Erythroblast (primary cell): ENCODE measurements at regions not wholly inside any gene's neighbourhood (a gene's known extent, or its start where the extent isn't known, plus 50 kb on each side); places are given as distances from the start of the nearest gene placed in this dataset.
"Not testable (repeated sequence)": the region's sequence is repeated elsewhere in the genome, so short reads cannot be mapped to it uniquely, and the experiment has no call there.

ENCODE experiments used
- DNase-seq, 2 experiments: peaks; one replicate each; lab custom pipeline; 2025; lab: John Stamatoyannopoulos, UW
- GATA1 ChIP-seq: IDR thresholded peaks from 2 replicates; pipeline ENCODE4 v1.6.1; 2011; ENCODE audit warnings: low read depth, mild to moderate bottlenecking, control low read depth, low read length, moderate library complexity
- POLR2A ChIP-seq: IDR thresholded peaks from 2 replicates; pipeline ENCODE4 v1.6.1; 2011; ENCODE audit warnings: mild to moderate bottlenecking, low read length

DNA sequence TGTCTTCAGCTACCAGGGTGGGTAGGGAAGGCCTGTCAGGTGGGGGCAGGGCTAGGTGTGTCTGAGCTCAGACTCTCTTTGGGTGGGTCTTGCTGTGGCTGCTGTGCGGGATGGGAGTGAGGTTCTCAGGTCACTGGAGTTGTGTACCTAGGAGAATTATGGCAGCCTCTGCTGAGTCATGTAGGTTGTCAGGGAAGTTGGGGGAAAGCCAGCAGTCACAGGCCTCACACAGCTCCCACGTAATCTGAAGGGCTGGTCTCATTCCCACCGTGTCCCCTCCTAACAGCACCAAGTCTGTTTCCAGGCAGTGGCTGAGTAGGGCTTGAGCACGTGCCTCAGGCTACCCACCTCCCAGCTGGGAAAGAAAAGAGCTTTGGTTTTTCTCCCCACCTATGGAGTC, 67.0 kb downstream of the CHCHD4 start:
- TF ChIP-seq GATA1 = no peak
- TF ChIP-seq POLR2A = no peak
- DNase-seq = peak in 1 of 2 experiments; percentile 2

DNA sequence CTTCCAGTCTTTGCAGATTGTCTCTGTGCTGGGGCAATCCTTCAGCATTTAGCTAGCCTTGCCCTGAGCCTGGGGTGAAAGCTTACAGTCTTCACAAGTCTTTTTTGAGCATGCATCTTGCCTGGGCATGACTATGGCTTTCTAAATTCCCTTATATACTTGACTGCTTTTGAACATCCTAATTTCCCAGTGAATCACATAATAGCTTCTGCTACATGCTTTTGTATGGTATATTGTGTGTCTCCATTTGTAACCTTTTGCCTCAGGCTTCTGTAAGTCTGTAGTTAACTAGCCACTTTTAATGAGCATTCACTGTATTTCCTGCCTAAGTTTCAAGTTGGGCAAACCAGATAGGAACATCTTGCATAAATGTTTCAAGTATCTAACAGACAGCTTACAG, 76.8 kb downstream of the CHCHD4 start:
- no peak for DNase-seq
- TF ChIP-seq POLR2A (no peak), GATA1 (no peak)

DNA sequence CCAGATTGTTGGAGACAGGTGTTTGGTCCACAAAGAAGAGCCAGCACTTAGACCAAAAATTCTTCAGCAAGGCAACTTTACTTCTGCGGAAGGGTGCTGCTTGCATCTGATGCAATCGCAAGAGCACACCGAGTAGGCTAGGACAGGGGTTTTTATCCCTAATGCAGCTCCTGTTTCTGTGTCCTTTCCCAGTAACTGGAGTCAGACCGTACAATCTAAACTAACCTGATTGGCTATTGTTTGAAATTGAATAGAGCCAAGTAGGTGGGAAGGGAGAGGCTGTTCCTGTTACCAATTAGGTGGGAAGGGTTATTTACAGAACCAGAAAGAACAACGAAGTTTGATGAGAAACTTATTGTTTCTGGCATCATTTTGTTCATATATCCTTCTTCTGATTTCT, 77.6 kb downstream of the CHCHD4 start:
- no peak for TF ChIP-seq GATA1
- no peak for TF ChIP-seq POLR2A
- no peak for DNase-seq

DNA sequence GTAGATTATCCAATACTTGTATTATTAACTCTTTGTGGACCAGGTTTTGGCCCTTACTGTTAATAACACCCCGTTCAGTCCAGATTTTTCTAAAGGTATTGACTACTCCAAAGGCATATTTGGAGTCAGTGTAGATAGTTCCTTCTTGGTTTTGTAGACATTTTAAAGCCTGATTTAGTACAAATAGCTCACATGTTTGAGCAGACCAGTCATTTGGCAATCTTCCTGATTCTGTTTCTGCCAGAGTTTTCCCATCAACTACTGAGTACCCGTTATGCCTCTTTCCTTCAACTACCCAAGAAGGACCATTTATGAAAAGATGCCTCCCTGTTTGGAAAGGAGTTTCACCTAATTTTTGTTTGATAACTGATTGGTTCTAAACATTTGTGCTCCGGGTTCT, 82.0 kb downstream of the CHCHD4 start:
- TF ChIP-seq POLR2A = no peak
- TF ChIP-seq GATA1 = no peak
- no peak for DNase-seq

DNA sequence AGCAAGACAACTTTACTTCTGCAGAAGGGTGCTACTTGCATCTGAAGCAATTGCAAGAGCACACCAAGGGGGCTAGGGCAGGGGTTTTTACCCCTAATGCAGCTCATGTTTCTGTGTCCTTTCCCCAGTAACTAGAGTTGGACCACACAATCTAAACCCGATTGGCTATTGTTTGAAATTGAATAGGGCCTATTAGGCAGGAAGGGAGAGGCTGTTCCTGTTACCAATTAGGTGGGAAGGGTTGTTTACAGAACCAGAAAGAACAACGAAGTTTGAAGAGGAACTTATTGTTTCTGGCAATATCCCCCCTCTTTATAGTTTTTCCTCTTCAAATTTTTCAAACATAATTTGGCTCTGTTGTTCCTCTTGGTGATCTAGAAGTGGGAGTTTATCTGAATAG, 85.5 kb downstream of the CHCHD4 start:
- no peak for DNase-seq
- TF ChIP-seq POLR2A = no peak
- no peak for TF ChIP-seq GATA1

DNA sequence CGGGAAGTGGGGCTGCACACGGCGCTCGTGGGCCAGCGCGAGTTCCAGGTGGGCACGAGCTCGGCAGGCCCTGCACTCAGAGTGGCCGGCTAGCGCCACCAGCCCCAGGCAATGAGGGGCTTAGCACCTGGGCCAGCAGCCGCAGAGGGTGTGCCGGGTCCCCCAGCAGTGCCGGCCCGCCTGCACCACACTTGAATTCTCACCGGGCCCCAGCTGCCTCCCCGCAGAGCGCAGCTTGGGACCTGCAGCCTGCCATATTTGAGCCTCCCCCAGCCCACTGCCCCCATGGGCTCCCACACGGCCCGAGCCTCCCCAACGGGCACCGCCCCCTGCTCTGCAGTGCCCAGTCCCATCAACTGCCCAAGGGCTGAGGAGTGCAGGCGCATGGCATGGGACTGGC, 87.5 kb downstream of the CHCHD4 start:
- DNase-seq = no peak
- TF ChIP-seq POLR2A (no peak), GATA1 (no peak)

DNA sequence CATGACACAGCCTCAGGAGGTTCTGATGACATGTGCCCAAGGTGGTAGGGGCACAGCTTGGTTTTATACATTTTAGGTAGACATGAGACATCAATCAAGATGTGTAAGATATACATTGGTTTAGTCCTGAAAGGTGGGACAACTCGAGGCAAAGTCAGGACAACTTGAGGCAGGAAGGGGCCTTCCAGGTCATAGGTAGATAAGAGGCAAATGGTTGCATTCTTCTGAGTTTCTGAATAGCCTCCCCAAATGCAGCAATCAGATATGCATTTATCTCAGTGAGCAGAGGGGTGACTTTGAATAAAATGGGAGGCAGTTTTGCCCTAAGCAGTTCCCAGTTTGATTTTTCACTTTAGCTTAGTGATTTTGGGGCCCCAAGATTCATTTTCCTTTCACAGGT, 91.6 kb downstream of the CHCHD4 start:
- no peak for DNase-seq
- TF ChIP-seq POLR2A = no peak
- TF ChIP-seq GATA1 = no peak

DNA sequence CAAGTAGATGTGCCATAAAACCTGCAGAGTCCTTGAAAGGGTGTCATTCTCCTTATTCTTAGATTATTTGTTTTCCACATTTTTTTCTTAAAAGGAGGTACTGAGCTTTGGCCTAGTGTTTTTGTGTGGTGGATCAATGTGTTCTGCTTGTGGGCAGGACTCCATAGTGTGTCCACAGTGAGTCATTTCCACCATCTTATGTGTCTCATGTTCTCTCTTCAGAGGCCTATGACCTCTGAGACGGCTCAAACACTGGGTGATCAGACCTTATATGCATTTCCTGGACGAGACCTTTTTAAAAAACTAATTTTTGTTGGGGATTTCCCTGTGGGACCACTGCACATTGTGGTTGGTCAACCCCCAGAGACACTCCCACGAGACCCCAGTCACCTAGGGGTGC, 93.4 kb downstream of the CHCHD4 start:
- TF ChIP-seq POLR2A (no peak), GATA1 (no peak)
- DNase-seq = no peak

DNA sequence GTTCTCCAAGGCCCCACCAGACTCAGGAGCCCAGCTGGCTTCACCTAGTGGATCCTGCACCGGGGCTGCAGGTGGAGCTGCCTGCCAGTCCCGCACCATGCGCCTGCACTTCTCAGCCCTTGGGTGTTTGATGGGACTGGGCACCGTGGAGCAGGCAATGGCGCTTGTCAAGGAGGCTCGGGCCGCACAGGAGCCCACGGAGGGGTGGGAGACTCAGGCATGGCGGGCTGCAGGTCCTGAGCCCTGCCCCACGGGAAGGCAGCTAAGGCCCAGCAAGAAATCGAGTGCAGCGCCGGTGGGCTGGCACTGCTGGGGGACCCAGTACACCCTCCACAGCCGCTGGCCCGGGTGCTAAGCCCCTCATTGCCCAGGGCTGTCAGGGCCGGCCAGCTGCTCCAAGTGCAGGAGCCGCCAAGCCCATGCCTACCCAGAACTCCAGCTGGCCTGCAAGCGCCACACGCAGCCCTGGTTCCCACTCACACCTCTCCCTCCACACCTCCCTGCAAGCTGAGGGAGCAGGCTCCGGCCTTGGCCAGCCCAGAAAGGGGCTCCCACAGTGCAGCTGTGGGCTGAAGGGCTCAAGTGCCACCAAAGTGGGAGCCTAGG, 95.2 kb downstream of the CHCHD4 start:
- DNase-seq = not testable (repeated sequence)

DNA sequence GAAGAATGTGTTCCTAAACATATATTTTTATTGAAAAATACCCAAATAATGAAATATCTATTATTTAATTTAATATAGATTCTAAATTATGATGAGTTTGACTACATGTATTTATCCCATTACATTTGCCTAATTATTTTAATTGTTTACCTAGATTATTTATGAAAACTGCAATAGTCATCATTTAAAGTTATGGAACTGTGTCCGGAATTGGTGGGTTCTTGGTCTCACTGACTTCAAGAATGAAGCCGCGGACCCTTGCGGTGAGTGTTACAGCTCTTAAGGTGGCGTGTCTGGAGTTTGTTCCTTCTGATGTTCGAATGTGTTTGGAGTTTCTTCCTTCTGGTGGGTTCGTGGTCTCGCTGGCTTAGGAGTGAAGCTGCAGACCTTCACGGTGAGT, 96.5 kb downstream of the CHCHD4 start:
- DNase-seq = not testable (repeated sequence)

DNA sequence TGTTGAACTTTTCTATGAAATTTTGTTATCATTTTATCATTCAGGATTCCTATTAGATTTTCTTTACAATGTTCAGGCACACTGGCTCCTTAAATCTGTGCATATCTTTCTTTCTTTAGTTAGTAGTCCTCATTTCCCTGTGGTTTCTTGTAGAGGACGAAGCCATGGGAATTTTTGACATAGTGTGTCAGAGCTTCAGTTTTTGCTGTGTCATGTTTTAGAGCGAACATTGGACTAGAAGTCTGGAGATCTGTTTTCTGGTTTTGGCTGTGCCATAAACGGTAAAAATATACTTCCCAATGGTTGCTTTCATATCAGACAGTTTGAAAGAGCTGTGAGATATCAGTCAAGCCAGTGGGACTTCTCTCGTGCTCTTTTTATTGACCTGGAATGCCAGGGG, 105.2 kb downstream of the CHCHD4 start:
- TF ChIP-seq GATA1 = no peak
- TF ChIP-seq POLR2A = no peak
- DNase-seq = no peak

DNA sequence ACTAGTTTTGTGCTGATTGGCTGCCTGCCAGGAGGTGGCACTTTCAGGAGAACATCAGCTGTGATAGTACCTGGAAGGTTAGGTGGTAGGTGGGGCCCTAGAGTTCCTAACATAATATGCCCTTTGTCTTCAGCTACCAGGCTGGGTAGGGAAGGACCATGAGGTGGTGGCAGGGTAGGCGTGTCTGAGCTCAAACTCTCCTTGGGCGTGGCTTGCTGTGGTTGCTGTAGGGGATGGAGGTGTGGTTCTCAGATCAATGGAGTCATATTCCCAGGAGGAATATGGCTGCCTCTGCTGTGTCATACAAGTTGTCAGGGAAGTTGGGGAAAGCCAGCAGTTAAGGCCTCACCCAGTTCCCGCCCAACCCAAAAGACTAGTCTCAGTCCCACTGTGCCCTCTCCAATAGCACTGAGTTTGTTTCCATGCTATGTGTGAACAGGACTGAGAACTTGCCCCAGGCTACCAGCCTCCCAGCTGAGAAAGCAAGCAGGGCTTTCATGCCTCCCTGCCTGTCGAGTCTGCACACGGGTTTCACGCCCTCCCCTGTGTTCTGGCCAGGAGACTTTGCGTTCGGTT, 107.7 kb downstream of the CHCHD4 start:
- DNase-seq = no peak
- TF ChIP-seq POLR2A (no peak), GATA1 (no peak)

DNA sequence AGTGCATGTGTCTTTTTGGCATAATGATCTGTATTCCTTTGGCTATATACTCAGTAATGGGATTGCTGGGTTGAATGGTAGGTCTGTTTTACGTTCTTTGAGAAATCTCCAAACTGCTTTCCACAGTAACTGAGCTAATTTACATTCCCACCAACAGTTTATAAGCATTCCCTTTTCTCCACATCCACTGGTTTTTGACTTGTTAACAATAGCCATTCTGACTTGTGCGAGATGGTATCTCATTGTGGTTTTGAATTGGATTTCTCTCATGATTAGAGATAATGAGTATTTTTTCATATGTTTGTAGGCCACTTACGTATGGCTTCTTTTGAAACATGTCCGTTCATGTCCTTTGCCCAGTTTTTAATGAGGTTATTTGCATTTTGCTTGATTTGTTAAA, 117.7 kb downstream of the CHCHD4 start:
- DNase-seq = no peak
- TF ChIP-seq POLR2A (no peak), GATA1 (no peak)

DNA sequence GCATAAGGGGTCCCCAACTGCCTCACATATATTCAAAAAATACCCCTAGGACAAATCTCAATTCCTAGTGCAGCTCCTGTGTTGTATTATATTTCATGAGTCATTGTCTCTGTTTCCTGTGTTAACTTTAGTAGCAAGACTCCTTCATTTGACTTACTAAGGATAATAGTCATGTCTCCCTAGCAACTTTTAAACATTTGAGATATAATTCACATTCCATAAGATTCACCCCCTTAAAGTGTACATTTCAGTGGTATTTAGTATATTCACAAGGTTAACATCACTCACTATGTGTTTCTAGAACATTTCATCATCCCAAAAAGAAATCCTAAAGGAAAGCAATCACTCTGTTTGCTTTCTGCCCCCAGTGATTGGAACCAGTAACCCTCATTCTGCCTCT, 121.3 kb upstream of the WNT7A start:
- DNase-seq = no peak
- TF ChIP-seq GATA1 (no peak), POLR2A (no peak)

DNA sequence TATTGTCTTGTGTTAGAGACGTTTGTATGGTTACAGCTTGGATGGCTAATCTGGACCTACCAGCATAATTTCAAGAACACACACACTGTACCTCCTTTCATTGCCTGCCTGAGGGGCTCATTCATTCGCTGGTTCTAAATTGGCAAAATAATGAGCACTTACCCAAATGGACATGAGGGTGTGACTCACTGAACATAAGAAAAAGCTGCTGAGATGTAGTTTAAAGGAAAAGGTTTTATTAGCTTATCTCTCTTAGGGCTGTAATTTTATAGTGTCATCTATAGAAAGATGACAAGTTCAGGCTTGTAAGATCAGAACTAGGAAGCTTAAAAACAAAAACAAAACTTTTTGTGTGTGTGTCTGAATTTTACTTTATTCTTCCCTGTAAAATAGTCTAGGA, 120.7 kb upstream of the WNT7A start:
- TF ChIP-seq POLR2A (no peak), GATA1 (no peak)
- no peak for DNase-seq
